ENCODE measurements at regions not wholly inside any gene's neighbourhood (a gene's known extent, or its start where the extent isn't known, plus 50 kb on each side); places are given as distances from the start of the nearest gene placed in this dataset.
"Not testable (repeated sequence)": the region's sequence is repeated elsewhere in the genome, so short reads cannot be mapped to it uniquely, and the experiment has no call there.

DNA sequence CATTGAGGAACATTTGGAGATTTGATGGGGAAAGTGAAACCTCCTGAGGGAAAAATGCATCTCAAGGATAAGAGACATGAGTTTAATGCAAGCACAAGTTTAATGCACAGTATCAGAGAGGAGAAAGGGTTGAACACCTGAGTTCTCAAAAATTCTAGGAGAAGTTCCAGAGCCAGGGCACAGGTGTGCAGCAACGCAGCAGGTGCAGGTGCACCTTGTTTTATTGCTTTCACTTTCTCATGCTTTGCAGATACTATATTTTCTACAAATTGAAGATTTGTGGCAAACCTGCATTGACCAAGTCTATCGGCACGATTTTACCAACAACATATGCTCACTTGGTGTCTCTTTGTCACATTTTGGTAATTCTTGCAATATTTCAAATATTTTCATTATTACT is 267.6 kb upstream of the HNRNPA3 start:
- no peaks in the 10 kb centered on the region for H3K4me1 Mint-ChIP-seq
- H3K9me3 Mint-ChIP-seq = peaks cover under 1% of the 10 kb centered on the region
- H3K4me3 Mint-ChIP-seq = no peak overlapping the region
- H3K27ac Mint-ChIP-seq (ENCODE audit: low read depth) = no peak overlapping the region
- H3K36me3 Mint-ChIP-seq (ENCODE audit: insufficient read depth) = no peaks in the 10 kb centered on the region
- ATAC-seq (replicated peaks; ENCODE audit: extremely low read depth, poor library complexity, severe bottlenecking) (no peak), DNase-seq (ENCODE audit: low spot score in 2 of 2) (no peak)
- no peaks in the 10 kb centered on the region for H3K27me3 Mint-ChIP-seq

DNA sequence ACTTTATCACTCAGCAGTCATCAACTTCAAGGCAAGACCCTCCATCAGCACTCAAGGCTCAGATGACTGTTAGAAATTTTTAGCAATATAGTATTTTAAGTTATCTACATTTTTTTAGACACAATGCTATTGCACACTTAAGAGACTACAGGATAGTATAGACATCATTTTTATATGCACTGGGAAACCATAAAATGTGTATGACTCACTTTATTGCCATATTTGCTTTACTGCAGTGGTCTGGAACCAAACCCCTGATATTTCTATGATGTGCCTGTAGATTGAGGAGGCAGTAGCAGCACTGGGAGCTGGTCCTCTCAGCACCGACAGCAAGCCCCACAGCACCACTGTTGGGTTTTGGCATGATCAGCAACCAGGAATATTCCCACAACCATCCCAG is 264.8 kb upstream of the HNRNPA3 start:
- no peak overlapping the region for H3K27ac Mint-ChIP-seq (ENCODE audit: low read depth)
- H3K4me1 Mint-ChIP-seq = no peaks in the 10 kb centered on the region
- no peak overlapping the region for H3K4me3 Mint-ChIP-seq
- H3K9me3 Mint-ChIP-seq = peaks cover 6% of the 10 kb centered on the region
- H3K27me3 Mint-ChIP-seq = no peaks in the 10 kb centered on the region
- no peak for DNase-seq (ENCODE audit: low spot score in 2 of 2)
- no peak for ATAC-seq (replicated peaks; ENCODE audit: extremely low read depth, poor library complexity, severe bottlenecking)
- no peaks in the 10 kb centered on the region for H3K36me3 Mint-ChIP-seq (ENCODE audit: insufficient read depth)

- H3K27ac Mint-ChIP-seq (ENCODE audit: low read depth); H3K4me3 Mint-ChIP-seq; H3K36me3 Mint-ChIP-seq (ENCODE audit: insufficient read depth); H3K4me1 Mint-ChIP-seq; DNase-seq (ENCODE audit: low spot score in 2 of 2); H3K9me3 Mint-ChIP-seq; ATAC-seq (replicated peaks; ENCODE audit: extremely low read depth, poor library complexity, severe bottlenecking): not testable (repeated sequence)
- peaks cover 21% of the 10 kb centered on the region for H3K27me3 Mint-ChIP-seq
Measured at GRCh38 chr2:176951218-176951617, 261.4 kb upstream of the HNRNPA3 start.

- Mint-ChIP-seq H3K4me3 (no peak overlapping the region), H3K4me1 (no peaks in the 10 kb centered on the region), H3K9me3 (no peaks in the 10 kb centered on the region), H3K27ac (ENCODE audit: low read depth) (no peak overlapping the region), H3K36me3 (ENCODE audit: insufficient read depth) (no peaks in the 10 kb centered on the region), H3K27me3 (peaks cover 28% of the 10 kb centered on the region)
- ATAC-seq (replicated peaks; ENCODE audit: extremely low read depth, poor library complexity, severe bottlenecking) (no peak), DNase-seq (ENCODE audit: low spot score in 2 of 2) (no peak)
Measured at GRCh38 chr2:176956791-176957190, 255.8 kb upstream of the HNRNPA3 start.

- H3K27me3 Mint-ChIP-seq = peaks cover 45% of the 10 kb centered on the region
- no peak overlapping the region for H3K4me3 Mint-ChIP-seq
- no peak for DNase-seq (ENCODE audit: low spot score in 2 of 2)
Measured at GRCh38 chr2:176959614-176960013, 253.0 kb upstream of the HNRNPA3 start.

DNA sequence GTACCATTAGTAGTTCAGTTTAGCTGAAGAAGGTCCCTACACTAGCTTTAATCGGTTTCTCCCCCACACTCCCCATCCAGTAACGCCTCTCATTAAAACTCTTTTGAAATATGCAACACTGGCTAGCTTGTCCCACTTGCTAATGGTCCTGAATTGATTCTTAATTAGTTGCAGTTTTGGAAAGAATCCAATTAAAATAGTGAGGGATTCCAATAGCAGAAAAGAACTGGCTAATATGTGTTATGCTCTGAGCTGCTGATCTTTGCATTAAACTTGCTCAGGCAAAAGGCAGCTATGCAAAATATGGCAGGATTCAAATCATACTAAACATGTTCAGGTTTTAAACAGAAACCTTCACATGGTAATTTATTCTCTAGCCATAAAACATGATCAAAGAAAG is 252.5 kb upstream of the HNRNPA3 start:
- no peaks in the 10 kb centered on the region for H3K9me3 Mint-ChIP-seq
- no peaks in the 10 kb centered on the region for H3K36me3 Mint-ChIP-seq (ENCODE audit: insufficient read depth)
- H3K4me1 Mint-ChIP-seq = no peaks in the 10 kb centered on the region
- H3K27ac Mint-ChIP-seq (ENCODE audit: low read depth) = no peak overlapping the region
- H3K27me3 Mint-ChIP-seq = peaks cover 45% of the 10 kb centered on the region
- no peak for DNase-seq (ENCODE audit: low spot score in 2 of 2)
- ATAC-seq (replicated peaks; ENCODE audit: extremely low read depth, poor library complexity, severe bottlenecking) = no peak
- H3K4me3 Mint-ChIP-seq = no peak overlapping the region

More at GRCh38 chr2:176959614-176960013, 253.0 kb upstream of the HNRNPA3 start:
- no peak for ATAC-seq (replicated peaks; ENCODE audit: extremely low read depth, poor library complexity, severe bottlenecking)
- no peak overlapping the region for H3K27ac Mint-ChIP-seq (ENCODE audit: low read depth)
- H3K36me3 Mint-ChIP-seq (ENCODE audit: insufficient read depth) = no peaks in the 10 kb centered on the region
- H3K9me3 Mint-ChIP-seq = no peaks in the 10 kb centered on the region
- H3K4me1 Mint-ChIP-seq = no peaks in the 10 kb centered on the region

- Mint-ChIP-seq H3K27ac (ENCODE audit: low read depth) (no peak overlapping the region), H3K4me3 (no peak overlapping the region), H3K36me3 (ENCODE audit: insufficient read depth) (no peaks in the 10 kb centered on the region), H3K9me3 (no peaks in the 10 kb centered on the region), H3K4me1 (no peaks in the 10 kb centered on the region), H3K27me3 (peaks cover 47% of the 10 kb centered on the region)
- ATAC-seq (replicated peaks; ENCODE audit: extremely low read depth, poor library complexity, severe bottlenecking) (no peak), DNase-seq (ENCODE audit: low spot score in 2 of 2) (no peak)
Measured at GRCh38 chr2:176960736-176961520, 251.7 kb upstream of the HNRNPA3 start.

GRCh38 chr2:176961775-176962619 is 250.6 kb upstream of the HNRNPA3 start:
- Mint-ChIP-seq H3K4me3 (no peak overlapping the region), H3K4me1 (no peaks in the 10 kb centered on the region), H3K36me3 (ENCODE audit: insufficient read depth) (no peaks in the 10 kb centered on the region), H3K9me3 (no peaks in the 10 kb centered on the region), H3K27me3 (peaks cover 47% of the 10 kb centered on the region), H3K27ac (ENCODE audit: low read depth) (no peak overlapping the region)
- no peak for ATAC-seq (replicated peaks; ENCODE audit: extremely low read depth, poor library complexity, severe bottlenecking)
- no peak for DNase-seq (ENCODE audit: low spot score in 2 of 2)

DNA sequence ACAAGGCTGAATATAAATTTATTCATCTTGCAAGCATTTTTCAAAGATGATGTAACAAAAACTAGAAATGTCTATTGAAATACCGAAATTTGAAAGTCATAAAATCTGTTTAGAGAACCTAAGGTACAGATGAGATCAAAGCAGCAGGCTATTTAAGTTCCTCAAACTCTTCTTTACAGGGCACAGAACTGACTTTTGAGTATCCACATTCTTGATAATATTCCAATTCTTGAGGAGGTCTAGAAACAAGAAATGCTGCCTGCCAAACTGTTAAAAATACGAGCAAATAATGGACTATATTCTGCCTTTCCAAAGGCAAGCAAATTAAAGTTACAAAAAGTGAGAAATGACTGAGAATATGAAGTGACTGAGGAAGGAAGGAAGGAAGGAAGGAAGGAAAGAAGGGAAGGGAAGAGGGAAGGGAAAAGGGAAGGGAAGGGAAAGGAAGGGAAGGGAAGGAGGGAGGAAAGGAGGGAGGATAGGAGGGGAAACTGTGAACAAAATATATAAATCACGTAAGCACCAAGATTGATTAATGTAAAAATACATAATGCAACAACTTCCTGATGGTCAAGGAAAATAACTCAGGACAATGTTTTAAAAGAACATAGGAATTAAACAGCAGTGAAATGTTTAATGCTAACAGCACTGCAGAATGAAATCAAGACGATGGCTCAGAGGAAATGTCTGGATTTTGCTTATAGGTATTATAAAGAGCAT is 248.9 kb upstream of the HNRNPA3 start:
- Mint-ChIP-seq H3K4me1 (no peaks in the 10 kb centered on the region), H3K9me3 (no peaks in the 10 kb centered on the region), H3K36me3 (ENCODE audit: insufficient read depth) (no peaks in the 10 kb centered on the region), H3K27me3 (peaks cover 47% of the 10 kb centered on the region), H3K4me3 (no peak overlapping the region), H3K27ac (ENCODE audit: low read depth) (no peak overlapping the region)
- no peak for ATAC-seq (replicated peaks; ENCODE audit: extremely low read depth, poor library complexity, severe bottlenecking)
- no peak for DNase-seq (ENCODE audit: low spot score in 2 of 2)

DNA sequence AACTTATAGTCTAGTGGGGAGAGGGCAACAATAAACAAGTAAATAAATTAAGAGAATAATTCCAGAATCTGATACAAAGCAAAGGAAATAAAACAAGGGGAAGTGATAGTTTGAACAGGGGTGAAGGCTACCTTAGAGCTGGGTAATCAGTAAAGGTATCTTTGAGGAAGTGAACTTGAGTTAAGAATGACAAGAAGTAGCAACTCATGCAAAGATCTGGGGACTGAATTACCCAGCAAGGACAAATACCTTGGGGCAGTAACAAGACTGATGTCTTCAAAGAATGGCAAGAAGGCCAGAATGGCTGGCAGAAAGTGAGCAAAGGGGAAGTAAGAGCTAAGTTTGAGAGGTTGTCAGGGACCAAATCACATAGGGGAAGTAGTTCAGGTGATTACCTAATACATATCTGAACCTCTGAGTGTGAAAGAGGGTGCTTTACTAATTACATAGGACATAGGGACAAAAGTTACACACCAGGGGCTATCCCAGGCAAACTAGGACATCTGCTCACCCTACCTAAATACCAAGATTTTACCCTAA is 244.6 kb upstream of the HNRNPA3 start:
- no peak overlapping the region for H3K4me3 Mint-ChIP-seq
- ATAC-seq (replicated peaks; ENCODE audit: extremely low read depth, poor library complexity, severe bottlenecking) = no peak
- no peaks in the 10 kb centered on the region for H3K36me3 Mint-ChIP-seq (ENCODE audit: insufficient read depth)
- H3K4me1 Mint-ChIP-seq = no peaks in the 10 kb centered on the region
- H3K27me3 Mint-ChIP-seq = peaks cover 29% of the 10 kb centered on the region
- H3K27ac Mint-ChIP-seq (ENCODE audit: low read depth) = no peak overlapping the region
- no peak for DNase-seq (ENCODE audit: low spot score in 2 of 2)
- no peaks in the 10 kb centered on the region for H3K9me3 Mint-ChIP-seq

DNA sequence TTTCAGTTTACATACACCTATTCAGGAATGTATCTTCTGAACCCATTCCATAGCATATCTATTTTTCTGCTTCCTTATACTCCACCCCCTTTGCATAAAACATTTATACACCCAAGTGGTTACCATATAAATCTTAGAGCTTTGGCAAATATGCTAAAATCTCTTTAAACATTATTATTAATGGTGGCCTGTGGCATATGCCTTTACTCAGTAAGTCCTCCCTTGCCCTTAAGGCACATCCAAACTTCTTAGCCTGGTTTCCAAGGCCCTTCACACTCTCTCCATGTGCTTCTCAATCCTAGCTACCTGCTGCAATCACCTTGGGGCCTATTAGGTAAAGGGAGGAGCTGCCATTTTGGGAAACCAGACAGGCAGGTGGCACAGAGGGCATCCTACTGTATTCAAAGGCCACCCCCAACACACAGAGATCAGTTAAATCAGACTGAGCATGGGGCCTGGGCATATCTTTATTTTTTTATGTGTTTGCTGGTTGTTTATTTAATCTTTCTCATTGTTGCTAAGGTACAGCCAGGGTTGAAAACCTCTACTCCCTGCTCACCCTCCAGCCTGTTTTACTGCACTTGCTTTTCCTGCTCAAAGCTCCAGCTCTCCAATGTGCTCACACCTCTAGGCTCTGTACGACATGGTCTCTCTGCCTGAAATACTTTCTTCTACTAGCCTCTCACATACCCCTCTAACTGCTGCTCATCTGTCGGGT is 242.8 kb upstream of the HNRNPA3 start:
- H3K4me3 Mint-ChIP-seq = no peak overlapping the region
- no peak for DNase-seq (ENCODE audit: low spot score in 2 of 2)
- ATAC-seq (replicated peaks; ENCODE audit: extremely low read depth, poor library complexity, severe bottlenecking) = no peak
- H3K27ac Mint-ChIP-seq (ENCODE audit: low read depth) = no peak overlapping the region
- H3K4me1 Mint-ChIP-seq = no peaks in the 10 kb centered on the region
- H3K36me3 Mint-ChIP-seq (ENCODE audit: insufficient read depth) = no peaks in the 10 kb centered on the region
- H3K27me3 Mint-ChIP-seq = peaks cover 16% of the 10 kb centered on the region
- H3K9me3 Mint-ChIP-seq = no peaks in the 10 kb centered on the region

All from central memory CD8-positive, alpha-beta T cell (primary cell).